ENCODE measurements at regions not wholly inside any gene's neighbourhood (a gene's known extent, or its start where the extent isn't known, plus 50 kb on each side); places are given as distances from the start of the nearest gene placed in this dataset.

- H3K27ac ChIP-seq (ENCODE audit: low read depth, low read length), result no peak overlapping the region
- peaks cover 0 to 9% (median 3%) of the 10 kb centered on the region in 4 donors for H3K4me1 Mint-ChIP-seq
- no peak for DNase-seq
- CTCF ChIA-PET (ENCODE audit: partially characterized antibody), result interaction anchor here (0.6 to 4.2 kb wide), 2 partner anchors 16 to 480 kb away, joined by 3 to 13 read pairs; no protein-coding TSS in a partner anchor
- peaks cover 2 to 21% of the 10 kb centered on the region in 2 donors for H3K36me3 Mint-ChIP-seq
- H3K4me1 ChIP-seq (ENCODE audit: insufficient read depth, low read length), result no peaks in the 10 kb centered on the region
- H3K4me3 ChIP-seq (ENCODE audit: low read length in 2 of 2), result no peak overlapping the region
- H3K9me3 ChIP-seq (ENCODE audit: control insufficient read depth in 1 of 2, low read length in 2 of 2), result no peaks in the 10 kb centered on the region
- POLR2A ChIA-PET (ENCODE audit: partially characterized antibody), result no interaction called here
- H3K27me3 ChIP-seq (ENCODE audit: insufficient read depth, low read length), result no peaks in the 10 kb centered on the region
- intact Hi-C loops (cut with micrococcal nuclease), result no loop called here
- H3K9me3 Mint-ChIP-seq, result peaks cover 0 to 2% (median 0%) of the 10 kb centered on the region in 8 donors
- H3K27ac Mint-ChIP-seq, result no peak overlapping the region
- no peaks in the 10 kb centered on the region for H3K36me3 ChIP-seq (ENCODE audit: insufficient read depth, low read length)
- no peaks in the 10 kb centered on the region for H3K27me3 Mint-ChIP-seq
- no peak overlapping the region for H3K4me3 Mint-ChIP-seq
These were observed 154.1 kb upstream of the MTPN start for GRCh38 chr7:136131304-136131630.

- CTCF ChIA-PET (ENCODE audit: partially characterized antibody), result interaction anchor here (4.2 kb wide), 1 partner anchor 15 kb away, joined by 13 read pairs; no protein-coding TSS in a partner anchor
- Mint-ChIP-seq H3K27ac (no peak overlapping the region), H3K36me3 (peaks cover 2 to 22% of the 10 kb centered on the region in 2 donors)
These were observed 153.5 kb upstream of the MTPN start for GRCh38 chr7:136130511-136131303.

GRCh38 chr7:136128050-136128449 is 150.9 kb upstream of the MTPN start:
- CTCF ChIA-PET (ENCODE audit: partially characterized antibody), result interaction anchor here (1.8 kb wide), 1 partner anchor 13 kb away, joined by 8 read pairs; no protein-coding TSS in a partner anchor
- no peak for DNase-seq
- Histone ChIP-seq H3K9me3 (ENCODE audit: control insufficient read depth in 1 of 2, low read length in 2 of 2) (no peaks in the 10 kb centered on the region), H3K27ac (ENCODE audit: low read depth, low read length) (no peak overlapping the region), H3K4me1 (ENCODE audit: insufficient read depth, low read length) (no peaks in the 10 kb centered on the region), H3K27me3 (ENCODE audit: insufficient read depth, low read length) (no peaks in the 10 kb centered on the region), H3K36me3 (ENCODE audit: insufficient read depth, low read length) (no peaks in the 10 kb centered on the region), H3K4me3 (ENCODE audit: low read length in 2 of 2) (no peak overlapping the region)
- no peaks in the 10 kb centered on the region for H3K27me3 Mint-ChIP-seq
- H3K9me3 Mint-ChIP-seq, result peaks cover 0 to 3% (median 0%) of the 10 kb centered on the region in 8 donors
- H3K4me3 Mint-ChIP-seq, result no peak overlapping the region
- intact Hi-C loops (cut with micrococcal nuclease), result no loop called here
- H3K4me1 Mint-ChIP-seq, result peaks cover 0 to 9% (median 3%) of the 10 kb centered on the region in 4 donors
- H3K36me3 Mint-ChIP-seq, result peaks cover 6 to 23% of the 10 kb centered on the region in 2 donors
- no peak overlapping the region for H3K27ac Mint-ChIP-seq
- POLR2A ChIA-PET (ENCODE audit: partially characterized antibody), result no interaction called here

More at GRCh38 chr7:136130511-136131303, 153.5 kb upstream of the MTPN start:
- H3K27me3 Mint-ChIP-seq, result no peaks in the 10 kb centered on the region
- Histone ChIP-seq H3K9me3 (ENCODE audit: control insufficient read depth in 1 of 2, low read length in 2 of 2) (no peaks in the 10 kb centered on the region), H3K27ac (ENCODE audit: low read depth, low read length) (no peak overlapping the region), H3K4me3 (ENCODE audit: low read length in 2 of 2) (no peak overlapping the region), H3K4me1 (ENCODE audit: insufficient read depth, low read length) (no peaks in the 10 kb centered on the region), H3K27me3 (ENCODE audit: insufficient read depth, low read length) (no peaks in the 10 kb centered on the region), H3K36me3 (ENCODE audit: insufficient read depth, low read length) (no peaks in the 10 kb centered on the region)
- intact Hi-C loops (cut with micrococcal nuclease), result no loop called here
- H3K9me3 Mint-ChIP-seq, result no peaks in the 10 kb centered on the region
- no peak overlapping the region for H3K4me3 Mint-ChIP-seq
- POLR2A ChIA-PET (ENCODE audit: partially characterized antibody), result no interaction called here
- H3K4me1 Mint-ChIP-seq, result peaks cover 0 to 9% (median 3%) of the 10 kb centered on the region in 4 donors
- no peak for DNase-seq

- no peak overlapping the region for H3K27ac Mint-ChIP-seq
- CTCF ChIA-PET (ENCODE audit: partially characterized antibody), result no interaction called here
These were observed 146.2 kb upstream of the MTPN start for GRCh38 chr7:136123352-136123751.

GRCh38 chr7:136122026-136122425 is 144.9 kb upstream of the MTPN start:
- ChIA-PET POLR2A (ENCODE audit: partially characterized antibody) (no interaction called here), CTCF (ENCODE audit: partially characterized antibody) (no interaction called here)
- no peaks in the 10 kb centered on the region for H3K27me3 Mint-ChIP-seq
- H3K4me1 ChIP-seq (ENCODE audit: insufficient read depth, low read length), result no peaks in the 10 kb centered on the region
- H3K9me3 Mint-ChIP-seq, result peaks cover 0 to 6% (median under 1%) of the 10 kb centered on the region in 8 donors
- H3K4me3 ChIP-seq (ENCODE audit: low read length in 2 of 2), result no peak overlapping the region
- H3K27me3 ChIP-seq (ENCODE audit: insufficient read depth, low read length), result no peaks in the 10 kb centered on the region
- no peak for DNase-seq
- H3K27ac Mint-ChIP-seq, result no peak overlapping the region
- H3K36me3 Mint-ChIP-seq, result peaks cover 11 to 43% of the 10 kb centered on the region in 2 donors
- H3K4me3 Mint-ChIP-seq, result no peak overlapping the region
- no peaks in the 10 kb centered on the region for H3K4me1 Mint-ChIP-seq
- no peak overlapping the region for H3K27ac ChIP-seq (ENCODE audit: low read depth, low read length)
- intact Hi-C loops (cut with micrococcal nuclease), result no loop called here
- H3K9me3 ChIP-seq (ENCODE audit: control insufficient read depth in 1 of 2, low read length in 2 of 2), result no peaks in the 10 kb centered on the region
- H3K36me3 ChIP-seq (ENCODE audit: insufficient read depth, low read length), result no peaks in the 10 kb centered on the region

More at GRCh38 chr7:136123352-136123751, 146.2 kb upstream of the MTPN start:
- no peak overlapping the region for H3K27ac ChIP-seq (ENCODE audit: low read depth, low read length)
- H3K4me3 Mint-ChIP-seq, result no peak overlapping the region
- intact Hi-C loops (cut with micrococcal nuclease), result no loop called here
- H3K27me3 ChIP-seq (ENCODE audit: insufficient read depth, low read length), result no peaks in the 10 kb centered on the region
- H3K36me3 Mint-ChIP-seq, result peaks cover 11 to 31% of the 10 kb centered on the region in 2 donors
- H3K9me3 Mint-ChIP-seq, result peaks cover 0 to 6% (median under 1%) of the 10 kb centered on the region in 8 donors
- H3K4me1 ChIP-seq (ENCODE audit: insufficient read depth, low read length), result no peaks in the 10 kb centered on the region
- no peaks in the 10 kb centered on the region for H3K9me3 ChIP-seq (ENCODE audit: control insufficient read depth in 1 of 2, low read length in 2 of 2)
- H3K36me3 ChIP-seq (ENCODE audit: insufficient read depth, low read length), result no peaks in the 10 kb centered on the region
- H3K27me3 Mint-ChIP-seq, result no peaks in the 10 kb centered on the region
- POLR2A ChIA-PET (ENCODE audit: partially characterized antibody), result no interaction called here
- no peaks in the 10 kb centered on the region for H3K4me1 Mint-ChIP-seq
- no peak overlapping the region for H3K4me3 ChIP-seq (ENCODE audit: low read length in 2 of 2)
- no peak for DNase-seq

GRCh38 chr7:136117539-136117938 is 140.4 kb upstream of the MTPN start:
- intact Hi-C loops (cut with micrococcal nuclease), result no loop called here
- Histone ChIP-seq H3K27me3 (ENCODE audit: insufficient read depth, low read length) (no peaks in the 10 kb centered on the region), H3K4me1 (ENCODE audit: insufficient read depth, low read length) (no peaks in the 10 kb centered on the region), H3K27ac (ENCODE audit: low read depth, low read length) (no peak overlapping the region), H3K4me3 (ENCODE audit: low read length in 2 of 2) (no peak overlapping the region), H3K9me3 (ENCODE audit: control insufficient read depth in 1 of 2, low read length in 2 of 2) (no peaks in the 10 kb centered on the region), H3K36me3 (ENCODE audit: insufficient read depth, low read length) (no peaks in the 10 kb centered on the region)
- peaks cover 6 to 8% (median 6%) of the 10 kb centered on the region in 4 donors for H3K4me1 Mint-ChIP-seq
- DNase-seq, result no peak
- H3K9me3 Mint-ChIP-seq, result peaks cover 0 to 5% (median under 1%) of the 10 kb centered on the region in 8 donors
- H3K36me3 Mint-ChIP-seq, result peaks cover 6 to 27% of the 10 kb centered on the region in 2 donors
- no peaks in the 10 kb centered on the region for H3K27me3 Mint-ChIP-seq
- ChIA-PET CTCF (ENCODE audit: partially characterized antibody) (no interaction called here), POLR2A (ENCODE audit: partially characterized antibody) (no interaction called here)
- H3K27ac Mint-ChIP-seq, result no peak overlapping the region
- H3K4me3 Mint-ChIP-seq, result no peak overlapping the region

GRCh38 chr7:136116186-136116585 is 139.0 kb upstream of the MTPN start:
- Histone ChIP-seq H3K27me3 (ENCODE audit: insufficient read depth, low read length) (no peaks in the 10 kb centered on the region), H3K36me3 (ENCODE audit: insufficient read depth, low read length) (no peaks in the 10 kb centered on the region), H3K4me3 (ENCODE audit: low read length in 2 of 2) (no peak overlapping the region), H3K9me3 (ENCODE audit: control insufficient read depth in 1 of 2, low read length in 2 of 2) (no peaks in the 10 kb centered on the region), H3K4me1 (ENCODE audit: insufficient read depth, low read length) (no peaks in the 10 kb centered on the region), H3K27ac (ENCODE audit: low read depth, low read length) (no peak overlapping the region)
- no peak overlapping the region for H3K27ac Mint-ChIP-seq
- no peak overlapping the region for H3K4me3 Mint-ChIP-seq
- intact Hi-C loops (cut with micrococcal nuclease), result no loop called here
- H3K36me3 Mint-ChIP-seq, result peaks cover 6 to 23% of the 10 kb centered on the region in 2 donors
- H3K9me3 Mint-ChIP-seq, result peaks cover 0 to 7% (median 1%) of the 10 kb centered on the region in 8 donors
- DNase-seq, result peak in 1 of 5 donors; percentile 22
- ChIA-PET POLR2A (ENCODE audit: partially characterized antibody) (no interaction called here), CTCF (ENCODE audit: partially characterized antibody) (interaction anchor here (1.2 to 3.0 kb wide), 7 partner anchors 8 to 113 kb away, joined by 3 to 16 read pairs (median 4); no protein-coding TSS in a partner anchor)
- H3K27me3 Mint-ChIP-seq, result no peaks in the 10 kb centered on the region
- H3K4me1 Mint-ChIP-seq, result peaks cover 6 to 8% (median 6%) of the 10 kb centered on the region in 4 donors

Data from CD4-positive, alpha-beta memory T cell (primary cell).